A549 (cell line): ENCODE measurements at regions not wholly inside any gene's neighbourhood (a gene's known extent, or its start where the extent isn't known, plus 50 kb on each side); places are given as distances from the start of the nearest gene placed in this dataset.

Experiments
- ATAC-seq, 2 experiments: fragments of 200-7000 bp in 1 of 2; fragments of >200 bp in 1 of 2; cut with Nextera tagmentation in 1 of 2; cut with Tn5 transposase in 1 of 2; 3 replicates each; pipeline versions ENCODE4 v1.8.0 to v1.9.1; 2018 to 2020; ENCODE audit warnings: mild to moderate bottlenecking in 1 of 2, moderate library complexity in 1 of 2
- CTCF ChIA-PET: fragments of 300-600 bp; sonication (Branson Sonifier 250); formaldehyde crosslinking; extraction: SDS; loops from one replicate; lab custom pipeline; 2021; ENCODE audit warnings: antibody characterized with exemption, inconsistent platforms; lab: Yijun Ruan, JAX
- POLR2A ChIA-PET: fragments of 350-600 bp; formaldehyde crosslinking; extraction: SDS; loops from one replicate; lab custom pipeline; 2021; ENCODE audit warnings: antibody characterized with exemption, inconsistent platforms; lab: Yijun Ruan, JAX
- DNase-seq, 2 experiments: peaks; one replicate each; pipeline versions ENCODE4 v3.0.0 to v3.0.0-alpha.2; 2011 to 2016; ENCODE audit warnings: low read depth in 1 of 2, low spot score in 1 of 2
- FAIRE-seq: peaks from 2 replicates; lab custom pipeline; 2011; peaks lifted over from hg19 to GRCh38; lab: Jason Lieb, UNC
- H3K27ac ChIP-seq, 2 experiments: fragments of >200 bp; sonication (Bioruptor Twin); formaldehyde crosslinking; 3 replicates each; pipeline ENCODE4 v1.5.1; 2016 to 2017
- H3K4me1 ChIP-seq: fragments of >200 bp; sonication (Bioruptor Twin); formaldehyde crosslinking; 3 replicates; pipeline ENCODE4 v1.6.1; 2016
- H3K4me2 ChIP-seq: fragments of >200 bp; sonication (Bioruptor Twin); formaldehyde crosslinking; 3 replicates; pipeline ENCODE4 v1.6.1; 2016
- H3K4me3 ChIP-seq: fragments of >200 bp; sonication (Bioruptor Twin); formaldehyde crosslinking; 3 replicates; pipeline ENCODE4 v1.5.1; 2016
- H3K9me3 ChIP-seq: fragments of >200 bp; sonication (Bioruptor Twin); formaldehyde crosslinking; 3 replicates; pipeline ENCODE4 v1.6.1; 2016
- BHLHE40 ChIP-seq: IDR thresholded peaks from 2 replicates; pipeline ENCODE4 v1.6.1; 2012; ENCODE audit warnings: low read depth, low read length, inconsistent platforms
- FOXS1 ChIP-seq: fragments of 250-450 bp; sonication (Bioruptor Pico); IDR thresholded peaks from 2 replicates; pipeline ENCODE4 v1.5.0; 2020; ENCODE audit warnings: mild to moderate bottlenecking, moderate library complexity
- HDAC2 ChIP-seq: fragments of 200-600 bp; sonication (generic); IDR thresholded peaks from 2 replicates; pipeline ENCODE4 v1.6.1; 2016
- HOXA7 ChIP-seq: fragments of 250-450 bp; sonication (Bioruptor Pico); IDR thresholded peaks from 2 replicates; pipeline ENCODE4 v1.5.0; 2020; ENCODE audit warnings: mild to moderate bottlenecking, moderate library complexity
- HOXB13 ChIP-seq: fragments of 250-450 bp; sonication (Bioruptor Pico); IDR thresholded peaks from 2 replicates; pipeline ENCODE4 v1.5.0; 2020; ENCODE audit warnings: low read depth, mild to moderate bottlenecking, moderate library complexity
- HOXB5 ChIP-seq: fragments of 250-450 bp; sonication (Bioruptor Pico); IDR thresholded peaks from 2 replicates; pipeline ENCODE4 v1.5.0; 2020; ENCODE audit warnings: mild to moderate bottlenecking, moderate library complexity
- MAFK ChIP-seq: fragments of 450-650 bp; IDR thresholded peaks from 2 replicates; pipeline ENCODE4 v1.6.1; 2014; ENCODE audit not compliant: partially characterized antibody
- MAZ ChIP-seq: fragments of 150-350 bp; IDR thresholded peaks from 2 replicates; pipeline ENCODE4 v1.6.1; 2014; ENCODE audit warnings: antibody characterized with exemption, low read depth, low read length, borderline replicate concordance
- POLR2A ChIP-seq: IDR thresholded peaks from 2 replicates; pipeline ENCODE4 v1.6.1; 2012; ENCODE audit warnings: mild to moderate bottlenecking, low read length
- RFX5 ChIP-seq: fragments of 450-650 bp; IDR thresholded peaks from 2 replicates; pipeline ENCODE4 v1.7.1; 2014; ENCODE audit warnings: antibody characterized with exemption, mild to moderate bottlenecking, moderate library complexity
- SREBF2 ChIP-seq: fragments of 450-650 bp; IDR thresholded peaks from 2 replicates; pipeline ENCODE4 v1.6.1; 2014; ENCODE audit warnings: mild to moderate bottlenecking, moderate library complexity
- TFCP2L1 ChIP-seq: fragments of 250-450 bp; sonication (Bioruptor Pico); IDR thresholded peaks from 2 replicates; pipeline ENCODE4 v1.5.0; 2021; ENCODE audit warnings: mild to moderate bottlenecking
- TP53 ChIP-seq: fragments of 250-450 bp; sonication (Bioruptor Pico); IDR thresholded peaks from 2 replicates; pipeline ENCODE4 v1.5.0; 2021; ENCODE audit warnings: mild to moderate bottlenecking, moderate library complexity
- ZNF302 ChIP-seq: fragments of 250-450 bp; sonication (Bioruptor Pico); IDR thresholded peaks from 2 replicates; pipeline ENCODE4 v1.9.0; 2021; ENCODE audit warnings: inconsistent platforms, mild to moderate bottlenecking, moderate library complexity
- ZSCAN20 ChIP-seq: fragments of 250-450 bp; sonication (Bioruptor Pico); IDR thresholded peaks from 2 replicates; pipeline ENCODE4 v1.8.0; 2022; ENCODE audit warnings: mild to moderate bottlenecking, moderate library complexity
- WGBS: methylation state at CpG from one replicate; pipeline ENCODE4 v1.1.6; 2017; ENCODE audit errors: missing lambda C conversion rate; 5-methylcytosine and 5-hydroxymethylcytosine counted together
- TF ChIP-seq, protein P1 (sequence below): fragments of 200-600 bp; sonication (generic); IDR thresholded peaks from 2 replicates; pipeline ENCODE4 v1.6.1; 2016; ENCODE audit warnings: antibody characterized with exemption, mild to moderate bottlenecking, moderate library complexity
- TF ChIP-seq, protein P2 (sequence below): fragments of >200 bp; sonication (Bioruptor Twin); formaldehyde crosslinking; IDR thresholded peaks from 3 replicates; pipeline ENCODE4 v1.6.1; 2016
- TF ChIP-seq, protein P3 (sequence below): fragments of 250-450 bp; sonication (Bioruptor Pico); IDR thresholded peaks from 2 replicates; pipeline ENCODE4 v1.5.0; 2020; ENCODE audit warnings: low read depth, mild to moderate bottlenecking, moderate library complexity
- TF ChIP-seq, protein P4 (sequence below): fragments of >200 bp; sonication (Bioruptor Twin); formaldehyde crosslinking; IDR thresholded peaks from 3 replicates; pipeline ENCODE4 v1.5.1; 2016
- TF ChIP-seq, protein P5 (sequence below): fragments of 450-650 bp; IDR thresholded peaks from 2 replicates; pipeline ENCODE4 v1.6.1; 2014; ENCODE audit warnings: antibody characterized with exemption

DNA sequence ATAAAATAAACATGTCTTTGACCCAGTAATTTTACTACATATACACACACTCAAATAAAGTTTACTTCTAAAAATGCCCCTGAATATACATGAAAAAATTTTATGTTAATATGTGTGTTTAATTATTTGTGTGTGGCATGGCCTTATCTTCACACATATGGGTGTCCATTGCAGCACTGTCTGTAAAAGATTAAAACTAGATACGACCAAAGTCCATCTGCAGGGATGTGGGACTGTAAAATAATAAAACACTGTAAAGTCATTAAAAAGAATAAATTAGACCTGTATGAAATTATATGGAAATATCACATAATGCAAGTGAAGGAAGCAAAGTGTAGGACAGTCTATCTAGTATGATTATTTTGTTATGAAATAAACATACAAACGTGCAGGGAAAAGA lies 337.3 kb downstream of the RND3 start:
- ATAC-seq: no peak
- FAIRE-seq: no peak
- no peak overlapping the region for H3K27ac ChIP-seq
- peaks cover 33% of the 10 kb centered on the region for H3K9me3 ChIP-seq
- CTCF ChIA-PET: no interaction called here
- DNase-seq: no peak
- H3K4me3 ChIP-seq: no peak overlapping the region
- WGBS: 31% methylated on average over 2 of the region's 2 CpGs
- POLR2A ChIA-PET: no interaction called here
- H3K4me1 ChIP-seq: peaks cover 22% of the 10 kb centered on the region
- TF ChIP-seq, protein P1, sequence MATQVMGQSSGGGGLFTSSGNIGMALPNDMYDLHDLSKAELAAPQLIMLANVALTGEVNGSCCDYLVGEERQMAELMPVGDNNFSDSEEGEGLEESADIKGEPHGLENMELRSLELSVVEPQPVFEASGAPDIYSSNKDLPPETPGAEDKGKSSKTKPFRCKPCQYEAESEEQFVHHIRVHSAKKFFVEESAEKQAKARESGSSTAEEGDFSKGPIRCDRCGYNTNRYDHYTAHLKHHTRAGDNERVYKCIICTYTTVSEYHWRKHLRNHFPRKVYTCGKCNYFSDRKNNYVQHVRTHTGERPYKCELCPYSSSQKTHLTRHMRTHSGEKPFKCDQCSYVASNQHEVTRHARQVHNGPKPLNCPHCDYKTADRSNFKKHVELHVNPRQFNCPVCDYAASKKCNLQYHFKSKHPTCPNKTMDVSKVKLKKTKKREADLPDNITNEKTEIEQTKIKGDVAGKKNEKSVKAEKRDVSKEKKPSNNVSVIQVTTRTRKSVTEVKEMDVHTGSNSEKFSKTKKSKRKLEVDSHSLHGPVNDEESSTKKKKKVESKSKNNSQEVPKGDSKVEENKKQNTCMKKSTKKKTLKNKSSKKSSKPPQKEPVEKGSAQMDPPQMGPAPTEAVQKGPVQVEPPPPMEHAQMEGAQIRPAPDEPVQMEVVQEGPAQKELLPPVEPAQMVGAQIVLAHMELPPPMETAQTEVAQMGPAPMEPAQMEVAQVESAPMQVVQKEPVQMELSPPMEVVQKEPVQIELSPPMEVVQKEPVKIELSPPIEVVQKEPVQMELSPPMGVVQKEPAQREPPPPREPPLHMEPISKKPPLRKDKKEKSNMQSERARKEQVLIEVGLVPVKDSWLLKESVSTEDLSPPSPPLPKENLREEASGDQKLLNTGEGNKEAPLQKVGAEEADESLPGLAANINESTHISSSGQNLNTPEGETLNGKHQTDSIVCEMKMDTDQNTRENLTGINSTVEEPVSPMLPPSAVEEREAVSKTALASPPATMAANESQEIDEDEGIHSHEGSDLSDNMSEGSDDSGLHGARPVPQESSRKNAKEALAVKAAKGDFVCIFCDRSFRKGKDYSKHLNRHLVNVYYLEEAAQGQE: no peak
- TF ChIP-seq TP53 (CRISPR knock-in tag) (no peak), BHLHE40 (no peak), RFX5 (no peak), MAZ (no peak), MAFK (no peak), HOXB13 (CRISPR knock-in tag) (no peak), POLR2A (no peak), HOXB5 (CRISPR knock-in tag) (no peak), ZSCAN20 (CRISPR knock-in tag) (no peak), TFCP2L1 (no peak), HOXA7 (CRISPR knock-in tag) (no peak), SREBF2 (no peak), FOXS1 (CRISPR knock-in tag) (no peak), ZNF302 (CRISPR knock-in tag) (no peak), HDAC2 (no peak)
- TF ChIP-seq, protein P2, sequence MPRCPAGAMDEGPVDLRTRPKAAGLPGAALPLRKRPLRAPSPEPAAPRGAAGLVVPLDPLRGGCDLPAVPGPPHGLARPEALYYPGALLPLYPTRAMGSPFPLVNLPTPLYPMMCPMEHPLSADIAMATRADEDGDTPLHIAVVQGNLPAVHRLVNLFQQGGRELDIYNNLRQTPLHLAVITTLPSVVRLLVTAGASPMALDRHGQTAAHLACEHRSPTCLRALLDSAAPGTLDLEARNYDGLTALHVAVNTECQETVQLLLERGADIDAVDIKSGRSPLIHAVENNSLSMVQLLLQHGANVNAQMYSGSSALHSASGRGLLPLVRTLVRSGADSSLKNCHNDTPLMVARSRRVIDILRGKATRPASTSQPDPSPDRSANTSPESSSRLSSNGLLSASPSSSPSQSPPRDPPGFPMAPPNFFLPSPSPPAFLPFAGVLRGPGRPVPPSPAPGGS: no peak
- TF ChIP-seq, protein P3, sequence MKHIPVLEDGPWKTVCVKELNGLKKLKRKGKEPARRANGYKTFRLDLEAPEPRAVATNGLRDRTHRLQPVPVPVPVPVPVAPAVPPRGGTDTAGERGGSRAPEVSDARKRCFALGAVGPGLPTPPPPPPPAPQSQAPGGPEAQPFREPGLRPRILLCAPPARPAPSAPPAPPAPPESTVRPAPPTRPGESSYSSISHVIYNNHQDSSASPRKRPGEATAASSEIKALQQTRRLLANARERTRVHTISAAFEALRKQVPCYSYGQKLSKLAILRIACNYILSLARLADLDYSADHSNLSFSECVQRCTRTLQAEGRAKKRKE: no peak
- TF ChIP-seq, protein P4, sequence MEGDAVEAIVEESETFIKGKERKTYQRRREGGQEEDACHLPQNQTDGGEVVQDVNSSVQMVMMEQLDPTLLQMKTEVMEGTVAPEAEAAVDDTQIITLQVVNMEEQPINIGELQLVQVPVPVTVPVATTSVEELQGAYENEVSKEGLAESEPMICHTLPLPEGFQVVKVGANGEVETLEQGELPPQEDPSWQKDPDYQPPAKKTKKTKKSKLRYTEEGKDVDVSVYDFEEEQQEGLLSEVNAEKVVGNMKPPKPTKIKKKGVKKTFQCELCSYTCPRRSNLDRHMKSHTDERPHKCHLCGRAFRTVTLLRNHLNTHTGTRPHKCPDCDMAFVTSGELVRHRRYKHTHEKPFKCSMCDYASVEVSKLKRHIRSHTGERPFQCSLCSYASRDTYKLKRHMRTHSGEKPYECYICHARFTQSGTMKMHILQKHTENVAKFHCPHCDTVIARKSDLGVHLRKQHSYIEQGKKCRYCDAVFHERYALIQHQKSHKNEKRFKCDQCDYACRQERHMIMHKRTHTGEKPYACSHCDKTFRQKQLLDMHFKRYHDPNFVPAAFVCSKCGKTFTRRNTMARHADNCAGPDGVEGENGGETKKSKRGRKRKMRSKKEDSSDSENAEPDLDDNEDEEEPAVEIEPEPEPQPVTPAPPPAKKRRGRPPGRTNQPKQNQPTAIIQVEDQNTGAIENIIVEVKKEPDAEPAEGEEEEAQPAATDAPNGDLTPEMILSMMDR: no peak
- TF ChIP-seq, protein P5, sequence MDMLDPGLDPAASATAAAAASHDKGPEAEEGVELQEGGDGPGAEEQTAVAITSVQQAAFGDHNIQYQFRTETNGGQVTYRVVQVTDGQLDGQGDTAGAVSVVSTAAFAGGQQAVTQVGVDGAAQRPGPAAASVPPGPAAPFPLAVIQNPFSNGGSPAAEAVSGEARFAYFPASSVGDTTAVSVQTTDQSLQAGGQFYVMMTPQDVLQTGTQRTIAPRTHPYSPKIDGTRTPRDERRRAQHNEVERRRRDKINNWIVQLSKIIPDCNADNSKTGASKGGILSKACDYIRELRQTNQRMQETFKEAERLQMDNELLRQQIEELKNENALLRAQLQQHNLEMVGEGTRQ: no peak
- H3K4me2 ChIP-seq: no peak overlapping the region
